Stomach (tissue), 4 donors: ENCODE measurements at regions not wholly inside any gene's neighbourhood (a gene's known extent, or its start where the extent isn't known, plus 50 kb on each side); places are given as distances from the start of the nearest gene placed in this dataset.

Source experiments
- CTCF ChIP-seq, 7 experiments: fragments of 450-650 bp in 4 of 7; fragments of 200-600 bp in 3 of 7; sonication (generic) in 3 of 7; IDR thresholded peaks; one replicate each; pipeline ENCODE4 v1.5.1; 2016 to 2019; ENCODE audit warnings: antibody characterized with exemption in 7 of 7, control low read depth in 2 of 7, mild to moderate bottlenecking in 1 of 7
- EP300 ChIP-seq: sonication (generic); formaldehyde crosslinking; IDR thresholded peaks from one replicate; pipeline ENCODE4 v1.6.1; 2017; ENCODE audit warnings: antibody characterized with exemption
- POLR2A ChIP-seq, 4 donors: fragments of 450-650 bp; IDR thresholded peaks; one replicate each; pipeline ENCODE4 v1.6.1; 2016; ENCODE audit warnings: antibody characterized with exemption in 4 of 4, control low read depth in 2 of 4, mild to moderate bottlenecking in 1 of 4, moderate library complexity in 1 of 4

- TF ChIP-seq CTCF (IDR thresholded peaks at IDR 0.05) (no peak), EP300 (no peak), POLR2A (IDR thresholded peaks at IDR 0.05) (no peak)
Observed at GRCh38 chr10:125482108-125482507, 200.9 kb downstream of the TEX36 start.
